Activated CD8-positive, alpha-beta memory T cell treated with anti-CD3 and anti-CD28 coated beads, Interleukin-2, amount 50 U/mL, for 48 hours (primary cell): ENCODE measurements at regions not wholly inside any gene's neighbourhood (a gene's known extent, or its start where the extent isn't known, plus 50 kb on each side); places are given as distances from the start of the nearest gene placed in this dataset.
"Not testable (repeated sequence)": the region's sequence is repeated elsewhere in the genome, so short reads cannot be mapped to it uniquely, and the experiment has no call there.

Experiments
- DNase-seq: peaks from one replicate; pipeline ENCODE4 v3.0.0-alpha.2; 2020

GRCh38 chr10:6794841-6795240 lies 214.8 kb upstream of the PRKCQ start:
- not testable (repeated sequence) for DNase-seq

GRCh38 chr10:6794441-6794840 lies 214.4 kb upstream of the PRKCQ start:
- DNase-seq = no peak

DNA sequence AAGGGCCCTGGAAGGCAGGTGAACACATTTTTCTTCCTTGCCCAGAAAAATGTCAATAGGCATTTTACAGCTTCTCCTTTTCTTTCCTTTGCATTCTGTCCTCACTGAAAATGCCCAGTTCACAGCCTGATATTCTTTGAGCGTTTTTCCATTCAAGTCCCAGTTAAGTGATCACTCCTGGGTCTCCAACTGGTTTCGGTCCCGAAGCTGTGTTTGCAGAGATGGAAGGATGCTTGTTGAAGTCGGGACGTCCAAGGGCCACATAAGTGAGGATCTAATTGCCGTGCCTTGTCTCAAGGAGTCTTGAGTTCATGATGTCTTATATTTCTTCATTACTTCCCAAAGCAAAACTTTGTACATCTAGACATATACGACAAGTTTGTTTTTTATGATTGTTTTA lies 208.7 kb upstream of the PRKCQ start:
- DNase-seq = no peak

DNA sequence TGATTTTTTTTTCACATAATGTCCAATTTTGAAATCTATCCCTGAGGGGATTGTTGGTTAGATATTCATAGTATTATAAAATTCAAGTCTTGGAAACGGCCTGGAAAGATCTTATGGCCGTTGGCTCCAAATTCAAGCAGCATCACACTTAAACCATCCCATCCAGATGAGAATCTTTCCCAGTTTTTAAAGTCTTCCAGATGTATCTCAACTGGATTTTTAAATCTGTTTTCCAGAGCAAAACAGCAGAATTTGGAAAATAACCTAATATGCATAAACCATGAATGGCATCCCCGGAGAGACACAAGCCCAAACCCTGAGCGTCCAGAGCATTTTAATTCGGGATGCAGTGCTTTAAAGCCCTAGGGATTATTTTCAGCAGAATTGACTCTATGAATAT lies 208.2 kb upstream of the PRKCQ start:
- no peak for DNase-seq

DNA sequence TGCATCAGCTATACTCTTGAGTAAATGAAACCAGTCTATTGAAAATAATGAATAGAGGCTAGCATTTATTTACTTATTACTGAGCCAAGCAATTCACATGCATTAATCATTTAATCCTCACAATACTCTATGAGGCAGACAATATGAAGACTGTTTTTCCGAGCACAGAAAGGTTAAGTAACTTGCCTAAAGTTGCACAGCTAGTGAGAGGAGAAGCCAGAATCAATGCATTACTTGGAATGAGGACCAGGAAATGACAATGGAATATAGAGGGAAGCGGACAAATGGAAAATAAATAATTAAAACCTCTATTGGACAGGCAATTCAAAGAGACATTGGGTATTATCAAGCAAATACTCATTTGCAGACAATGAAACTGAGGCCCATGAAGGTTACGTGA lies 207.6 kb upstream of the PRKCQ start:
- DNase-seq = no peak

GRCh38 chr10:6787091-6787490 lies 207.0 kb upstream of the PRKCQ start:
- DNase-seq = no peak

- DNase-seq = no peak
Observed at GRCh38 chr10:6786579-6787031, 206.5 kb upstream of the PRKCQ start.

GRCh38 chr10:6784429-6784828 lies 204.4 kb upstream of the PRKCQ start:
- DNase-seq = not testable (repeated sequence)

- DNase-seq = no peak
Observed at GRCh38 chr10:6783471-6783870, 203.4 kb upstream of the PRKCQ start.

- DNase-seq = no peak
Observed at GRCh38 chr10:6782378-6782777, 202.3 kb upstream of the PRKCQ start.

- DNase-seq = no peak
Observed at GRCh38 chr10:6781133-6781770, 201.2 kb upstream of the PRKCQ start.

DNA sequence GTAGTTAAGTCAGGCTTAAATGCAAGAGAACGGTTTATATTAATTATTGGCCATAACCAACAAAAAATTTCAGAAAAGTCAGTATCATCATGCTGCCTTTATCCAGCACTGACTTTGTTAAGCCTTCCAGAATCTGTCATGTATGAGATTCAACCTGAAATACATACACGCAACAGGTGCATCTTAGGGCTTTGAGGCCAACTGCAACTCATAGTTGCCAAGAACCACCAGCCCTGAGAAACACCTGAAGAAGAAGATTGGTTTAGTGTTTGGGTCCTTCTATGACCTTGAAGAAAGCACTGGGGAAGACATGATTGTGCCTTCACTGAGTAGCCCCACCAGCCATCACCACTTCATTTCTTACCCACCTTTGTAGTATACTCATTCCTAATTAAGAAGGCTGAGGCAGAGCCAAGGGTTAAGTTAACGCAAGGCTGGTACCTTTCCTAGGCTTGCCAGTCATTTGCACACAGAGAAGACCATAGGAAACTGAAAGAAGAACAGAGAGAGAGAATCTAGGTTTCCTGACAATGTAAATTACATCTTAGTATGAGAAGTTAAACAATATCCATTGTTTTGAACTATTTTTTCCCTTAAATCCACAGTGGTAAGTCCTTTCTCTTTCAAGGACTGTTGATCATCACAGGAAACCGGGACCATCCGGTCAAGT lies 200.1 kb upstream of the PRKCQ start:
- DNase-seq = no peak

- DNase-seq = no peak
Observed at GRCh38 chr10:6778992-6779701, 199.1 kb upstream of the PRKCQ start.

- DNase-seq = no peak
Observed at GRCh38 chr10:6776170-6776569, 196.1 kb upstream of the PRKCQ start.

DNA sequence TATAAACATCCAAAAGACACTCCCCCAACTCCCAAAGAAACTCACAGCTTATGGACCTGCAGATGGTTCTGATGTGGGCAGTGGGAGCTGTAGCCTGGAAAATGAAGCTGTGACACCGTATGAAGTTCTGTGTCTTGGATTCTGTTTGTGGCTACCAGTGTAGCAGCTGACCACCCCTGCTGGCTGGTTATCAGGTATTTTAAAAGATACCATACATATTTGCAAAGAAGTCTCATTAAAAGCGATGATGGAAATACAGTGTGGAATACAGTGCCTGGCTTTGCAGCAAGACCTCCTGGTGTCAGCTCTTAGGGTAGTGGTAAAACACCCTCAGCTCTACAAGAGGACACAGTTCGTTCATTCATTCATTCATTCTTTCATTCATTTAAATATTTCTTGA lies 194.3 kb upstream of the PRKCQ start:
- DNase-seq = no peak

GRCh38 chr10:6771331-6771730 lies 191.3 kb upstream of the PRKCQ start:
- DNase-seq = no peak

GRCh38 chr10:6770846-6771245 lies 190.8 kb upstream of the PRKCQ start:
- DNase-seq = no peak

GRCh38 chr10:6769704-6770417 lies 189.8 kb upstream of the PRKCQ start:
- DNase-seq = no peak

GRCh38 chr10:6766131-6766801 lies 186.2 kb upstream of the PRKCQ start:
- no peak for DNase-seq

- no peak for DNase-seq
Observed at GRCh38 chr10:6763423-6763822, 183.3 kb upstream of the PRKCQ start.

GRCh38 chr10:6763001-6763400 lies 182.9 kb upstream of the PRKCQ start:
- DNase-seq = no peak

DNA sequence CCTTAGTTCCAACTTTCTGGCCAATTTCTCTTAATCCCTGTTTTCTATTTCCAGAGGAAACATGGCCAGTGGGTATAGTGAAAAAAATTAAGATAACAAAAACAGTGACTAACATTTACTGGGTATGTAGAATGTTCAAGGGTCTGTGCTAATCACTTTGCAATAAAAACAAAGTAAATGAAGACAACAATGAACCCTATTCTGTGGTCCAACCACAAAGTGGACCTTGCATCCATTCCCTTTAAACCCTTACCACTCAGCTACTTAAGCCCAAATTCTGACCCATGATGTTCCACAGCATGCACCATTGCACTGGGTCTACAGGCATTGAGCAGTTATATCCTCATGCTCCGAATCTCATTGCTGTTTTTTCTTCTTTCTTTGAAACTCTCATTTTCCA lies 179.9 kb upstream of the PRKCQ start:
- DNase-seq = no peak

GRCh38 chr10:6757158-6757557 lies 177.1 kb upstream of the PRKCQ start:
- no peak for DNase-seq
